Large intestine (tissue), 3 donors: ENCODE measurements at regions not wholly inside any gene's neighbourhood (a gene's known extent, or its start where the extent isn't known, plus 50 kb on each side); places are given as distances from the start of the nearest gene placed in this dataset.

Experiments used
- DNase-seq, 2 donors: peaks; one replicate each; pipeline versions ENCODE4 v3.0.0 to v3.0.0-alpha.2; 2013
- H3K27ac ChIP-seq: one replicate; pipeline ENCODE4 v1.5.1; 2013; ENCODE audit warnings: low read length
- H3K27me3 ChIP-seq: 2 replicates; pipeline ENCODE4 v1.6.1; 2013; ENCODE audit warnings: low read length; ENCODE audit not compliant: control insufficient read depth, insufficient read depth
- H3K36me3 ChIP-seq: 2 replicates; pipeline ENCODE4 v1.6.1; 2013; ENCODE audit warnings: low read length; ENCODE audit not compliant: control insufficient read depth, insufficient read depth
- H3K4me1 ChIP-seq: one replicate; pipeline ENCODE4 v1.6.1; 2013; ENCODE audit warnings: low read length; ENCODE audit not compliant: control insufficient read depth, insufficient read depth
- H3K4me3 ChIP-seq: one replicate; pipeline ENCODE4 v1.5.1; 2013; ENCODE audit warnings: low read length
- H3K9me3 ChIP-seq: one replicate; pipeline ENCODE4 v1.6.1; 2013; ENCODE audit warnings: mild to moderate bottlenecking, low read depth, low read length, moderate library complexity; ENCODE audit not compliant: control insufficient read depth
- WGBS: methylation state at CpG from one replicate; pipeline ENCODE4 v1.1.5; 2013; ENCODE audit warnings: low lambda C conversion rate; ENCODE audit not compliant: insufficient coverage; 5-methylcytosine and 5-hydroxymethylcytosine counted together

- DNase-seq: peak; percentile 57 to 62
- H3K9me3 ChIP-seq: no peaks in the 10 kb centered on the region
- 0% methylated on average over 2 of the region's 8 CpGs for WGBS
- peaks cover 3% of the 10 kb centered on the region for H3K4me1 ChIP-seq
- H3K27me3 ChIP-seq: no peaks in the 10 kb centered on the region
- no peak overlapping the region for H3K27ac ChIP-seq
- no peak overlapping the region for H3K4me3 ChIP-seq
- no peaks in the 10 kb centered on the region for H3K36me3 ChIP-seq
These were observed 265.9 kb downstream of the PRDM2 start for GRCh38 chr1:13965770-13966398.

GRCh38 chr1:13967707-13968106 lies 267.7 kb downstream of the PRDM2 start:
- no CpG with 5 or more reads among the region's 4 CpGs for WGBS

GRCh38 chr1:13968361-13968760 lies 268.4 kb downstream of the PRDM2 start:
- Histone ChIP-seq H3K4me1 (peaks cover 3% of the 10 kb centered on the region), H3K27ac (no peak overlapping the region), H3K9me3 (no peaks in the 10 kb centered on the region), H3K36me3 (no peaks in the 10 kb centered on the region), H3K27me3 (no peaks in the 10 kb centered on the region), H3K4me3 (no peak overlapping the region)
- 100% methylated on average over 3 of the region's 8 CpGs for WGBS
- DNase-seq: no peak

More at GRCh38 chr1:13967707-13968106, 267.7 kb downstream of the PRDM2 start:
- no peak for DNase-seq
- Histone ChIP-seq H3K4me3 (no peak overlapping the region), H3K4me1 (peaks cover 3% of the 10 kb centered on the region), H3K27me3 (no peaks in the 10 kb centered on the region), H3K36me3 (no peaks in the 10 kb centered on the region), H3K9me3 (no peaks in the 10 kb centered on the region), H3K27ac (no peak overlapping the region)

- H3K27ac ChIP-seq: no peak overlapping the region
- no peak for DNase-seq
- H3K9me3 ChIP-seq: no peaks in the 10 kb centered on the region
- H3K27me3 ChIP-seq: no peaks in the 10 kb centered on the region
- H3K4me1 ChIP-seq: no peaks in the 10 kb centered on the region
- no peak overlapping the region for H3K4me3 ChIP-seq
- no peaks in the 10 kb centered on the region for H3K36me3 ChIP-seq
These were observed 270.8 kb downstream of the PRDM2 start for GRCh38 chr1:13970631-13971247.

GRCh38 chr1:13976485-13976884 lies 276.5 kb downstream of the PRDM2 start:
- Histone ChIP-seq H3K9me3 (no peaks in the 10 kb centered on the region), H3K27me3 (no peaks in the 10 kb centered on the region), H3K36me3 (no peaks in the 10 kb centered on the region), H3K4me3 (no peak overlapping the region), H3K27ac (no peak overlapping the region), H3K4me1 (no peaks in the 10 kb centered on the region)
- DNase-seq: no peak
- 100% methylated on average over 2 of the region's 2 CpGs for WGBS

GRCh38 chr1:13981142-13981541 lies 281.2 kb downstream of the PRDM2 start:
- no peak overlapping the region for H3K4me3 ChIP-seq
- DNase-seq: no peak
- H3K4me1 ChIP-seq: no peaks in the 10 kb centered on the region
- WGBS: no CpG with 5 or more reads among the region's 2 CpGs
- no peak overlapping the region for H3K27ac ChIP-seq
- H3K36me3 ChIP-seq: no peaks in the 10 kb centered on the region
- H3K27me3 ChIP-seq: no peaks in the 10 kb centered on the region
- peaks cover 6% of the 10 kb centered on the region for H3K9me3 ChIP-seq

- no peaks in the 10 kb centered on the region for H3K27me3 ChIP-seq
- no peak for DNase-seq
- no peaks in the 10 kb centered on the region for H3K36me3 ChIP-seq
- no peak overlapping the region for H3K27ac ChIP-seq
- no peak overlapping the region for H3K4me3 ChIP-seq
- peaks cover 6% of the 10 kb centered on the region for H3K9me3 ChIP-seq
- WGBS: no CpG with 5 or more reads among the region's 17 CpGs
- H3K4me1 ChIP-seq: no peaks in the 10 kb centered on the region
These were observed 283.4 kb downstream of the PRDM2 start for GRCh38 chr1:13983393-13983792.

GRCh38 chr1:13990939-13991338 lies 291.0 kb downstream of the PRDM2 start:
- Histone ChIP-seq H3K27me3 (no peaks in the 10 kb centered on the region), H3K4me3 (no peak overlapping the region), H3K36me3 (no peaks in the 10 kb centered on the region), H3K9me3 (peaks cover 3% of the 10 kb centered on the region), H3K4me1 (no peaks in the 10 kb centered on the region), H3K27ac (no peak overlapping the region)
- 33% methylated on average over 1 of the region's 5 CpGs for WGBS
- DNase-seq: peak in 1 of 2 donors; percentile 17

GRCh38 chr1:13992489-13993285 lies 292.7 kb downstream of the PRDM2 start:
- Histone ChIP-seq H3K9me3 (peaks cover 5% of the 10 kb centered on the region), H3K27me3 (no peaks in the 10 kb centered on the region)

GRCh38 chr1:13994386-13994785 lies 294.4 kb downstream of the PRDM2 start:
- Histone ChIP-seq H3K4me3 (no peak overlapping the region), H3K36me3 (no peaks in the 10 kb centered on the region), H3K27ac (no peak overlapping the region), H3K27me3 (no peaks in the 10 kb centered on the region), H3K4me1 (no peaks in the 10 kb centered on the region), H3K9me3 (peaks cover 10% of the 10 kb centered on the region)
- no CpG with 5 or more reads among the region's 1 CpG for WGBS
- no peak for DNase-seq

More at GRCh38 chr1:13992489-13993285, 292.7 kb downstream of the PRDM2 start:
- no peaks in the 10 kb centered on the region for H3K4me1 ChIP-seq
- H3K36me3 ChIP-seq: no peaks in the 10 kb centered on the region
- WGBS: no CpG with 5 or more reads among the region's 5 CpGs
- H3K4me3 ChIP-seq: no peak overlapping the region
- no peak overlapping the region for H3K27ac ChIP-seq
- no peak for DNase-seq
